K562 (cell line): ENCODE measurements at regions not wholly inside any gene's neighbourhood (a gene's known extent, or its start where the extent isn't known, plus 50 kb on each side); places are given as distances from the start of the nearest gene placed in this dataset.

Experiments
- ATAC-seq: fragments of 200-7000 bp; cut with Tn5 transposase; 3 replicates; pipeline ENCODE4 v1.9.1; 2020; ENCODE audit warnings: moderate library complexity
- BruUV-seq: library from RNA; stranded (reverse); fragments of 400-500 nt; replicated peaks from 2 replicates; lab custom pipeline; 2021; lab: Mats Ljungman, UMichigan
- CTCF ChIA-PET: fragments of 300-600 bp; formaldehyde crosslinking; extraction: SDS; loops from one replicate; lab custom pipeline; 2021; ENCODE audit warnings: low intra/inter-chr PET ratio; lab: Yijun Ruan, JAX
- POLR2A ChIA-PET: fragments of 300-600, 350-650 bp; sonication (Branson Sonifier 250); formaldehyde crosslinking; extraction: SDS; loops from one replicate; lab custom pipeline; 2021; ENCODE audit warnings: antibody characterized with exemption, inconsistent platforms; lab: Yijun Ruan, JAX
- DNase-seq, 4 experiments: peaks; one replicate each; pipeline versions ENCODE4 v3.0.0 to v3.0.0-alpha.2; 2011 to 2018; ENCODE audit warnings: low spot score in 3 of 4, mixed read lengths in 3 of 4; ENCODE audit errors: extremely low read depth in 1 of 4
- FAIRE-seq: peaks from 2 replicates; lab custom pipeline; 2011; peaks lifted over from hg19 to GRCh38; lab: Jason Lieb, UNC
- H2AFZ ChIP-seq: 2 replicates; pipeline ENCODE4 v1.6.0; 2011; ENCODE audit warnings: low read depth, low read length, control low read depth, inconsistent platforms
- H3K27ac ChIP-seq: fragments of 200-600 bp; 3 replicates; pipeline ENCODE4 v1.8.0; 2011; ENCODE audit warnings: low read depth, mild to moderate bottlenecking, control low read depth, inconsistent platforms, low read length, moderate library complexity, mixed read lengths; ENCODE audit errors: extremely low read depth
- H3K27me3 ChIP-seq, 2 experiments: fragments of 300-600 bp in 1 of 2; 2 replicates in 1 of 2; 3 replicates in 1 of 2; pipeline versions ENCODE4 v1.6.0 to v1.8.0; 2011; ENCODE audit warnings: inconsistent platforms in 2 of 2, low read length in 2 of 2, mild to moderate bottlenecking in 1 of 2, mixed read lengths in 1 of 2, moderate library complexity in 1 of 2; ENCODE audit not compliant: control insufficient read depth in 2 of 2, insufficient read depth in 2 of 2
- H3K36me3 ChIP-seq: fragments of 300-600 bp; 3 replicates; pipeline ENCODE4 v1.8.0; 2011; ENCODE audit warnings: mild to moderate bottlenecking, low read length, inconsistent platforms; ENCODE audit not compliant: control insufficient read depth, insufficient read depth
- H3K4me1 ChIP-seq, 2 experiments: fragments of 200-600 bp in 1 of 2; replicated peaks in 1 of 2; 2 replicates in 1 of 2; 3 replicates in 1 of 2; pipeline versions ENCODE4 v1.5.1 to v1.8.0; 2011; ENCODE audit warnings: inconsistent platforms in 2 of 2, low read length in 2 of 2, mild to moderate bottlenecking in 1 of 2, mixed read lengths in 1 of 2, moderate library complexity in 1 of 2; ENCODE audit not compliant: control insufficient read depth in 2 of 2, insufficient read depth in 2 of 2
- H3K4me2 ChIP-seq: 2 replicates; pipeline ENCODE4 v1.6.1; 2011; ENCODE audit warnings: low read length, control low read depth, inconsistent platforms, mixed read lengths; ENCODE audit not compliant: insufficient read depth
- H3K4me3 ChIP-seq: fragments of 200-600 bp; sonication (generic), shearing (Covaris generic); 2 replicates; pipeline ENCODE4 v1.5.1; 2016; ENCODE audit warnings: control low read depth, inconsistent platforms
- H3K79me2 ChIP-seq: fragments of 200-600 bp; 3 replicates; pipeline ENCODE4 v1.8.0; 2011; ENCODE audit warnings: low read length, inconsistent platforms; ENCODE audit not compliant: control insufficient read depth, insufficient read depth
- H3K9ac ChIP-seq, 2 experiments: 2 replicates each; pipeline versions ENCODE4 v1.6.0 to v1.6.1; 2011; ENCODE audit warnings: low read depth in 2 of 2, low read length in 2 of 2, control low read depth in 1 of 2, inconsistent platforms in 1 of 2, mild to moderate bottlenecking in 1 of 2, mixed read lengths in 1 of 2; ENCODE audit not compliant: insufficient read depth in 1 of 2
- H3K9me1 ChIP-seq: one replicate; pipeline ENCODE4 v1.6.0; 2011; ENCODE audit warnings: inconsistent platforms, mild to moderate bottlenecking, low read length, moderate library complexity; ENCODE audit not compliant: control insufficient read depth, insufficient read depth
- H3K9me3 ChIP-seq: replicated peaks from 2 replicates; pipeline ENCODE4 v1.5.1; 2011; ENCODE audit warnings: low read depth, low read length, inconsistent platforms; ENCODE audit not compliant: control insufficient read depth, insufficient read depth
- H4K20me1 ChIP-seq: replicated peaks from 2 replicates; pipeline ENCODE4 v1.6.1; 2011; ENCODE audit warnings: low read length, inconsistent platforms, mixed read lengths; ENCODE audit not compliant: control insufficient read depth, insufficient read depth
- BCL6 ChIP-seq: fragments of 250-450 bp; sonication (Bioruptor Pico); IDR thresholded peaks from 2 replicates; pipeline ENCODE4 v1.4.0; 2020
- CBX3 ChIP-seq, 2 experiments: IDR thresholded peaks; 1 replicate in 1 of 2; 2 replicates in 1 of 2; pipeline ENCODE4 v1.6.1; 2012; ENCODE audit warnings: inconsistent platforms in 2 of 2, low read length in 2 of 2, borderline replicate concordance in 1 of 2, control low read depth in 1 of 2
- CCNT2 ChIP-seq: IDR thresholded peaks from 2 replicates; pipeline ENCODE4 v1.6.1; 2011; ENCODE audit warnings: borderline replicate concordance, low read depth, mild to moderate bottlenecking, moderate library complexity, mixed read lengths, low read length; ENCODE audit not compliant: insufficient read length; ENCODE audit errors: extremely low read depth
- CREB3 ChIP-seq: fragments of 450-650 bp; conservative IDR thresholded peaks from 2 replicates; pipeline ENCODE4 v1.6.1; 2016; ENCODE audit warnings: missing genetic modification characterization, low read depth, mild to moderate bottlenecking, missing compliant biosample characterization, moderate library complexity
- HMBOX1 ChIP-seq: sonication (generic); IDR thresholded peaks from 2 replicates; pipeline ENCODE4 v1.6.1; 2016
- SAP30 ChIP-seq: fragments of 200-600 bp; sonication (generic); IDR thresholded peaks from 2 replicates; pipeline ENCODE4 v1.6.1; 2012; ENCODE audit warnings: borderline replicate concordance, low read depth, mild to moderate bottlenecking, moderate library complexity, low read length, control low read depth, inconsistent platforms; ENCODE audit not compliant: insufficient read depth, poor library complexity, severe bottlenecking
- SIX5 ChIP-seq, 2 experiments: IDR thresholded peaks; 2 replicates each; pipeline ENCODE4 v1.6.1; 2011; ENCODE audit warnings: low read length in 2 of 2, borderline replicate concordance in 1 of 2, low read depth in 1 of 2, mild to moderate bottlenecking in 1 of 2, moderate library complexity in 1 of 2; ENCODE audit not compliant: insufficient read depth in 1 of 2
- SREBF1 ChIP-seq: fragments of 150-350 bp; IDR thresholded peaks from 2 replicates; pipeline ENCODE4 v1.6.1; 2014; ENCODE audit warnings: antibody characterized with exemption, low read depth, low read length, borderline replicate concordance
- SRSF7 ChIP-seq: fragments of 200-400 bp; formaldehyde crosslinking; optimal IDR thresholded peaks from 2 replicates; pipeline ENCODE3; 2017; ENCODE audit warnings: mild to moderate bottlenecking, low read depth, low read length
- ZFP36 ChIP-seq: fragments of 150-350 bp; IDR thresholded peaks from 2 replicates; pipeline ENCODE4 v1.6.1; 2018; ENCODE audit warnings: low read length, low read depth; ENCODE audit not compliant: partially characterized antibody
- ZNF408 ChIP-seq: fragments of 250-450 bp; sonication (Bioruptor Pico); IDR thresholded peaks from 2 replicates; pipeline ENCODE4 v1.4.0; 2020; ENCODE audit warnings: low read depth, mild to moderate bottlenecking, moderate library complexity
- ZNF511 ChIP-seq: sonication (generic); formaldehyde crosslinking; IDR thresholded peaks from 2 replicates; pipeline ENCODE4 v1.8.0; 2022; ENCODE audit warnings: mild to moderate bottlenecking, missing genetic modification reagents
- WGBS: fragments of 100-300 bp; shearing (Covaris generic); methylation state at CpG from one replicate; pipeline ENCODE4 v1.1.6; 2016; ENCODE audit warnings: low coverage, mixed read lengths; ENCODE audit not compliant: insufficient coverage; ENCODE audit errors: missing lambda C conversion rate; 5-methylcytosine and 5-hydroxymethylcytosine counted together
- in situ Hi-C: fragments of 300-500 bp; cut with MboI; formaldehyde crosslinking; loops from 4 replicates; pipeline ENCODE4 v1.15.0; 2018; ENCODE audit warnings: inconsistent platforms, mixed read lengths
- intact Hi-C: fragments of 100-400 bp; cut with micrococcal nuclease; formaldehyde crosslinking; loops from 2 replicates; pipeline ENCODE4 v1.14.2; 2022
- TF ChIP-seq, protein P1 (sequence below): fragments of 450-650 bp; formaldehyde crosslinking; IDR thresholded peaks from 2 replicates; pipeline ENCODE4 v1.4.0; 2022; ENCODE audit warnings: missing genetic modification characterization

- TF ChIP-seq ZNF408 (CRISPR knock-in tag) = no peak
- TF ChIP-seq CBX3 (IDR thresholded peaks at IDR 0.05; ENCODE audit: borderline replicate concordance in 1 of 2, low read length in 2 of 2) = no peak
- TF ChIP-seq SREBF1 = no peak
- no peak for TF ChIP-seq SAP30
- TF ChIP-seq CCNT2 = no peak
- TF ChIP-seq, all 486 proteins: peak for 0
These were observed 384.1 kb downstream of the ALG10 start (continued) for GRCh38 chr12:34406228-34406995.

- Histone ChIP-seq H4K20me1 (no peaks in the 10 kb centered on the region), H3K27ac (no peak overlapping the region), H2AFZ (no peak overlapping the region), H3K9me3 (no peaks in the 10 kb centered on the region; the same call in 1 of the 2 replicates), H3K79me2 (no peaks in the 10 kb centered on the region), H3K4me1 (no peaks in the 10 kb centered on the region), H3K4me3 (no peak overlapping the region), H3K9me1 (no peaks in the 10 kb centered on the region), H3K36me3 (no peaks in the 10 kb centered on the region), H3K27me3 (no peaks in the 10 kb centered on the region), H3K4me2 (no peak overlapping the region), H3K9ac (no peak overlapping the region)
- DNase-seq (no peak), ATAC-seq (no peak), FAIRE-seq (no peak)
- TF ChIP-seq SRSF7 = no peak
- no peak for TF ChIP-seq BCL6 (CRISPR knock-in tag)
- no peak for TF ChIP-seq ZFP36
- no peak for TF ChIP-seq SIX5 (IDR thresholded peaks at IDR 0.05; ENCODE audit: borderline replicate concordance in 1 of 2, insufficient read depth in 1 of 2, low read depth in 1 of 2, low read length in 2 of 2)
- TF ChIP-seq ZNF511 = no peak
- TF ChIP-seq, protein P1, sequence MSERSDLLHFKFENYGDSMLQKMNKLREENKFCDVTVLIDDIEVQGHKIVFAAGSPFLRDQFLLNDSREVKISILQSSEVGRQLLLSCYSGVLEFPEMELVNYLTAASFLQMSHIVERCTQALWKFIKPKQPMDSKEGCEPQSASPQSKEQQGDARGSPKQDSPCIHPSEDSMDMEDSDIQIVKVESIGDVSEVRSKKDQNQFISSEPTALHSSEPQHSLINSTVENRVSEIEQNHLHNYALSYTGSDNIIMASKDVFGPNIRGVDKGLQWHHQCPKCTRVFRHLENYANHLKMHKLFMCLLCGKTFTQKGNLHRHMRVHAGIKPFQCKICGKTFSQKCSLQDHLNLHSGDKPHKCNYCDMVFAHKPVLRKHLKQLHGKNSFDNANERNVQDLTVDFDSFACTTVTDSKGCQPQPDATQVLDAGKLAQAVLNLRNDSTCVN (CRISPR knock-in tag) = no peak
- TF ChIP-seq HMBOX1 = no peak
- no peak for TF ChIP-seq CREB3 (tag)
- BruUV-seq = no TSS peak
- POLR2A ChIA-PET = no interaction called here
- 4% methylated on average over 8 of the region's 8 CpGs for WGBS
- in situ Hi-C loops (no loop called here), intact Hi-C loops (no loop called here)
- CTCF ChIA-PET = no interaction called here
These were observed 384.7 kb downstream of the ALG10 start for GRCh38 chr12:34406996-34407300.
